Spleen (tissue), 7 donors: ENCODE measurements at regions not wholly inside any gene's neighbourhood (a gene's known extent, or its start where the extent isn't known, plus 50 kb on each side); places are given as distances from the start of the nearest gene placed in this dataset.

Source experiments
- POLR2A ChIP-seq, 3 donors: fragments of 450-650 bp; IDR thresholded peaks; one replicate each; pipeline ENCODE4 v1.5.1; 2017; ENCODE audit warnings: antibody characterized with exemption in 3 of 3, mild to moderate bottlenecking in 1 of 3
- TF ChIP-seq, protein P1 (sequence below), 11 experiments: fragments of 200-600 bp in 7 of 11; fragments of 450-650 bp in 4 of 11; sonication (generic) in 4 of 11; IDR thresholded peaks in 8 of 11; conservative IDR thresholded peaks in 3 of 11; 1 replicate in 7 of 11; 2 replicates in 4 of 11; pipeline versions ENCODE4 v1.4.0 to v1.8.0; 2016 to 2021; ENCODE audit warnings: antibody characterized with exemption in 11 of 11, inconsistent platforms in 4 of 11, mild to moderate bottlenecking in 1 of 11
- donor health status: DM: no; HTN: no; CAD: no; lungs with moderate emphysema.
- donor health status: DM: no; HTN: no; CAD: no.
- donor health status: DM: no; HTN: no; CAD: no.

DNA sequence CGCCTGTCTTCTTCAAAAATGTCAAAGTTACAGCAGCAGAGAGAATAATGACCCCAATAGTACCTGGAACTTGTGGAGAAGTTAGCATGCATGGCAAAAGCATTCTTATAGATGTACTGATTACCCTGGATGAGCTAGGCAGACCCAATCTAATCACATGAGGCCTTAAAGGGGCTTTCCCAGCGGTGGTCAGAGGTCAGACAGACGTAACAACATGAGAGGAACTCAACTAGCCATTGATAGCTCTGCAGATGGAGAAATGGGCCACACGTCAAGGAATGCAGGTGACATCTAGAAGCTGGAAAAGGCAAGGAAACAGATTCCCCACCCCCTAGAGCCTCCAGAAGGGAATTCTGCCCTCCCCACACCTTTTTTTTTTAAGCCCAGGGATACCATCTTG is 156.8 kb upstream of the ARID1B start:
- TF ChIP-seq POLR2A (IDR thresholded peaks at IDR 0.05): no peak
- TF ChIP-seq, protein P1, sequence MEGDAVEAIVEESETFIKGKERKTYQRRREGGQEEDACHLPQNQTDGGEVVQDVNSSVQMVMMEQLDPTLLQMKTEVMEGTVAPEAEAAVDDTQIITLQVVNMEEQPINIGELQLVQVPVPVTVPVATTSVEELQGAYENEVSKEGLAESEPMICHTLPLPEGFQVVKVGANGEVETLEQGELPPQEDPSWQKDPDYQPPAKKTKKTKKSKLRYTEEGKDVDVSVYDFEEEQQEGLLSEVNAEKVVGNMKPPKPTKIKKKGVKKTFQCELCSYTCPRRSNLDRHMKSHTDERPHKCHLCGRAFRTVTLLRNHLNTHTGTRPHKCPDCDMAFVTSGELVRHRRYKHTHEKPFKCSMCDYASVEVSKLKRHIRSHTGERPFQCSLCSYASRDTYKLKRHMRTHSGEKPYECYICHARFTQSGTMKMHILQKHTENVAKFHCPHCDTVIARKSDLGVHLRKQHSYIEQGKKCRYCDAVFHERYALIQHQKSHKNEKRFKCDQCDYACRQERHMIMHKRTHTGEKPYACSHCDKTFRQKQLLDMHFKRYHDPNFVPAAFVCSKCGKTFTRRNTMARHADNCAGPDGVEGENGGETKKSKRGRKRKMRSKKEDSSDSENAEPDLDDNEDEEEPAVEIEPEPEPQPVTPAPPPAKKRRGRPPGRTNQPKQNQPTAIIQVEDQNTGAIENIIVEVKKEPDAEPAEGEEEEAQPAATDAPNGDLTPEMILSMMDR (IDR thresholded peaks at IDR 0.05 in 8 of 11, conservative IDR thresholded peaks at IDR 0.05 in 3 of 11): no peak
